ENCODE measurements at regions not wholly inside any gene's neighbourhood (a gene's known extent, or its start where the extent isn't known, plus 50 kb on each side); places are given as distances from the start of the nearest gene placed in this dataset.

GRCh38 chr2:12501469-12502158, 215.1 kb upstream of the TRIB2 start:
- TF ChIP-seq, protein P1, sequence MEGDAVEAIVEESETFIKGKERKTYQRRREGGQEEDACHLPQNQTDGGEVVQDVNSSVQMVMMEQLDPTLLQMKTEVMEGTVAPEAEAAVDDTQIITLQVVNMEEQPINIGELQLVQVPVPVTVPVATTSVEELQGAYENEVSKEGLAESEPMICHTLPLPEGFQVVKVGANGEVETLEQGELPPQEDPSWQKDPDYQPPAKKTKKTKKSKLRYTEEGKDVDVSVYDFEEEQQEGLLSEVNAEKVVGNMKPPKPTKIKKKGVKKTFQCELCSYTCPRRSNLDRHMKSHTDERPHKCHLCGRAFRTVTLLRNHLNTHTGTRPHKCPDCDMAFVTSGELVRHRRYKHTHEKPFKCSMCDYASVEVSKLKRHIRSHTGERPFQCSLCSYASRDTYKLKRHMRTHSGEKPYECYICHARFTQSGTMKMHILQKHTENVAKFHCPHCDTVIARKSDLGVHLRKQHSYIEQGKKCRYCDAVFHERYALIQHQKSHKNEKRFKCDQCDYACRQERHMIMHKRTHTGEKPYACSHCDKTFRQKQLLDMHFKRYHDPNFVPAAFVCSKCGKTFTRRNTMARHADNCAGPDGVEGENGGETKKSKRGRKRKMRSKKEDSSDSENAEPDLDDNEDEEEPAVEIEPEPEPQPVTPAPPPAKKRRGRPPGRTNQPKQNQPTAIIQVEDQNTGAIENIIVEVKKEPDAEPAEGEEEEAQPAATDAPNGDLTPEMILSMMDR (IDR thresholded peaks at IDR 0.05): no peak
- no peak for TF ChIP-seq POLR2A (IDR thresholded peaks at IDR 0.05)
